ENCODE measurements at regions not wholly inside any gene's neighbourhood (a gene's known extent, or its start where the extent isn't known, plus 50 kb on each side); places are given as distances from the start of the nearest gene placed in this dataset.

DNA sequence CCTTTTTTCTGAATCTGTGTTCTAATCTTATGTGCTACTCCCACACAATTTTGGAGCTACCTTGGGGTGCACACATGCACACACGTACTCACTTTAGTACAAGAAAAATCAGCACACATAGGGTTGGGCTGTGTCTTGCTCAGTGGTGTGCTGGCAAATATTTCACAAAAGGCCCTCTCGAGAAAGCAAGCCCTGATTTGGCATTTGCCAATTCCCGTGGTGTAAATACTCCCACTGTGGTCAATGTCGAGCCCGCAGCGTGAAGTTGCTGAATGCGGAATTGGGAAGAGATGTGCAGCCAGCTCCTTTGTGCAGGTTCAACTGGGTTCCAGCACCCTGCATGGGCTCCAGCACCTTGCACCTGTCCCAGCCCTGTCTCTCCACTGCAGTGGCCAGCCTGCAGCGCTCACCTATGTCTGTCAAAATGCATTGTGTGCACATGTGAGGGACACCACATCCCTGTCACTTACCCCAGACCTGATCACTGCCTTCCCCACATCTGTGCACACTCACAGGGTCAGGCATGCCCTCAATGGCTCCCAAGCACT, 78.4 kb upstream of the WNT4 start:
- no peak for DNase-seq (ENCODE audit: low read depth in 3 of 3)

DNA sequence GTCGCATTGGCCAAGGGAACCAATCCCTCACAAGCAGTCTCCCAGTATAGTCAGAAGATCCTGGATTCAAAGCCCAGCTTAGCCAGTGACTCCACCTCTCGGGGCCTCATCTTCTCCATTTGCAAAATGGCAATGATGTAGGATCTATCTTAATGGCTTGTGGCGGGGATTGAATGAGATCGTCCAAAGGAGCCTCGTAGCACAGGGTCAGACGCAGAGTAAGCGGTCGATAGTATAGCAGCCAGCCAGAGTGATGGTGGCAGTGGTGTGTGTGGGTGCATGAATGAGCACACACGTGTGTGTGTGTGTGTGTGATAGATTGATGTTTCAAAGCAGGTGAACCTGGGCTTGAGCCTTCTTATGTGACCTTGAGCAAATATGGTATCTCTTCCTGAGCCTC, 79.8 kb upstream of the WNT4 start:
- DNase-seq (ENCODE audit: low read depth in 3 of 3) = no peak

DNA sequence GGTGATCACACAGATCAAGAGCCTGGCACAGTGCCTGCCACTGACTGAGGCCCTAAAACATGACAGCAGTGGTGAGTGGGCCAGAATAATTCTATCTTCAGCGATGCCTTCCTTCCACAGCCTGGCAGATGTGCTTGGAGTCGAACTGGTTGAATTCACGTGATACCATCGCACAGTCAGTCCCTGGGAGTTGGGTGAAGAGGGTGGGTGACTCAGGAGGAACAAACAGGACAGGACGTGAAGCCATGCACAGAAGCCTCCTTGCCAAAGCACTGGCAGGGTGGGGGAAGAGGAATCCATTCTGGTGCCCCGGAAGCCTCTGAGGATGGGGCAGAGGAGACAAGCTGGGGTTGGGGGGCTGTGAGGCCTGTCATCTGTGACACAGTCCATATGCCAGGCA, 80.3 kb upstream of the WNT4 start:
- DNase-seq (ENCODE audit: low read depth in 3 of 3) = no peak

DNA sequence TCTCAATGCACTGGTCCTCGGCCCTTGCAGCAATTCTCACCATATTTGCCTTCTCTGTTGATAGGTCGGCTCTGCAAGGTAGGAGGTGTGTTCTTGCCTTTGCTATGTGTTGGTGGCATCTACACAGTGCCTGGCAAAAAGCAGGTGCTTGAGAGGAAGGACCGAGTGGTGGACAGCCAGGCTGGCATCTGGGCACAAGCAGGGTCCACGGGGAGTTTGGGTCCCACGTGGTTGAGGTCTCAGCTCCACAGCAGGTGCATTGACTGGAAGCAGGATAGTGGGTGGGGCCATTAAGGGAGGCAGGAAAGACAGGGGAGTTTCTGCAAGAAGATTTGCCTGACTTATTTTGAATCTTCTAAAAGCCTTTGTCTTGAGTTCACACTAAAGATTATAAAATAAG, 81.2 kb upstream of the WNT4 start:
- no peak for DNase-seq (ENCODE audit: low read depth in 3 of 3)

DNA sequence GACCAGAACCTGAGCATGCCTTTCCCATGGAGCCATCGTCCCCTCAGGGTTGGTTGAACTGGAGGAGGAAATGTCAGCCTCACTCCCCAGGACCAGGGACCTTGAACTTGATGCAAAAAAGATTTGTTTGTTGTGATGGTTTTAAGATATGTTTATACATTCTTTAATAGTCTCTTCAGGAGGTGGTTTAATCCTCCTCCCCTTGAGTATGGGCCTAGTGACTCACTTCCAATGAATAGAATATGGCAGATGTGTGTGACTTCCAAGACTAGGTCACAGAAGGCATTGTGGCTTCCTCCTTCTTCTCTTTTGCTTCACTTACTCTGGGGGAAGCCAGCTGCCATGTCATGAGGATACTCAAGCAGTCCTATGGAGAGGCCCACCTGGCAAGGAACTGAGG, 81.7 kb upstream of the WNT4 start:
- no peak for DNase-seq (ENCODE audit: low read depth in 3 of 3)

DNA sequence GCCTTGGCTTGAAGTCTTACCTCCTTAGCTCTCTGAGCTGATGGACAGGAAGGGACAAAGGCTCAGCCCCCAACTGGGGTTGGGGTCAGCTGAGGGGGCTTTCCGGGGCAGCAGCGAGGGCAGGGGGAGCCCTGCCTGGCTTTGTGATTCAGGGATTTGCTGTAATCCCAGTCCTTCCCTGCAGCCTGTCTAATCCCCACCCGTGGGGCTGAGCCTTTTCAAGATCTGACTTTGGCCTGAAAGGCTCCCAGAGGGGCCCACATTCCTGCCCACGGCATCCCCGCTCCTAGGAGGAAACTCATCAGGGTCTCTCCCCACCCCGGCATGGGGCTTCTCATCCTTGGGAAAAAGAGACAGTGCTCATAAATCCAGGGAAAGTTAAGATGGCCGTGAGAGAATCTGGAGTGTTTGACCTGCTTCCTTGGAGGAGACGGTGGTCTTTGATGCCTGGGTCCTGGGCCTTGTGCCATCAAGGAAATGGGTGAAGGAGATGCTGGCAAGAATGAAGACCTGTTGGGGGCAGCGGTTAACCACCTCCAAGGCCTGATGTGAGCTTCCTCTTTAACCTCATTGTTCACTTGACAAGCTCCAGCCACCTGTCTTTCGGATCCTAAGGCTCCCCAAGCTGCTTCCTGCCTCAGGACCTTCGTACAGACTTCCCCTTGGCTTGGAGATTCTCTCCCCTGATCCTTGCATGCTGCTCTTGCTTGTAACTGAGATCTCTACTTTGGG, 83.1 kb upstream of the WNT4 start:
- DNase-seq (ENCODE audit: low read depth in 3 of 3) = no peak

DNA sequence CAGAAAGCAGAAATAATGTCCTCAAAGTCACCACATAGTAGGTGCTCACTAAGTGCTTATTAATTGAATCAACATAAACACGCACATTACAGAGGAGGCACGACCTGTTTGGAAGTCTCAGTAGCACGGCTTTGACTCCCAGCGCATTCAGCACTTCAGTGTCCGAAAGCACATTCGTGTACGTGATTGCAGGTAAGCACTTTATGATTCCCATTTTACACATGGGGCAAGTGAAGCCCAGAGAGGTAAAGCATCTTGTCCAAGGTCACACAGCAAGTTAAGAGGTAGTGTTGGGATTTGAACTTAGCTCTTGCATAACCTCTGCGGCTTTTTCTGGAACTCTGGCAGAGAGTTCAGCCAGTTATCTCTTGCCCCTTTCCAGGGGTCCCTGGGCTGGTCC, 85.2 kb upstream of the WNT4 start:
- no peak for DNase-seq (ENCODE audit: low read depth in 3 of 3)

DNA sequence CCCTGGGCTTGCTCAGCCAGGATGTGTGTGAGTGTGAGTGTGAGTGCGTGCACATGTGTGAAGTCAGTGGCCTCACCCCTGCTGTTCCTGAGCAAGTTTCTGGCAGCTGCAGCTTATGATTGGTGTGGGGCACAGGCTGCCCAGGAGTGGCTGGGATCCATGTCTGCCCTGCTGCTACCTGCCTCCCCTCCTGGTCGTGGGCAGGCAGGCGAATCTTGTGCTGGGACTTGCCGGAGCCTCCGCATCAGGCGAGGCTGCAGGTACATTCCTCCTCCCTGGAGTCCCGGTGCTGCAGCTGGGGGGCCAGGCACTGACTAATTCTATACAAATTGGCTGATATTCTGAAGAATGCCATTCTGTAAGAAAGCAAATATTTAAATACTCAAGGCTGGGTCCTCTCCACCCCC, 85.6 kb upstream of the WNT4 start:
- no peak for DNase-seq (ENCODE audit: low read depth in 3 of 3)

DNA sequence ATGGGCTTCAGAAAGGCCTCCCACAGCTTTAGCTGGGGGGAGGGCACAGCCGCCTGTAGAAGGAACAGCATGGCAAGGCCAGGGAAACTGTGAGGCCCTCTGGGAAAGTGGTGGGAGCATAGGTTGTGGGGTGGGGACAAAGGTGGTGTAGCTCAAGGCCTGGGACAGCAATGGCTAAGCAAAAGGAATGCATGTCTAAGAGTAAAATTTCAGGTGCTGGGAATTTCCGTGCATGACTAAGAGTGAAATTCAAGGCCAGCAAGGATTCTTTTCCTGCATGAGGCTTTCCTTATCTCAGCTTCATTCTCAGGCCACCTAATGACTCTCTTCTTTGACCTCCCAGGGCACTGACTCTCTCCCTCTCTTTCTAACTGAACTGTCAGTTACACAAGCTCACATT, 86.5 kb upstream of the WNT4 start:
- DNase-seq (ENCODE audit: low read depth in 3 of 3) = no peak

DNA sequence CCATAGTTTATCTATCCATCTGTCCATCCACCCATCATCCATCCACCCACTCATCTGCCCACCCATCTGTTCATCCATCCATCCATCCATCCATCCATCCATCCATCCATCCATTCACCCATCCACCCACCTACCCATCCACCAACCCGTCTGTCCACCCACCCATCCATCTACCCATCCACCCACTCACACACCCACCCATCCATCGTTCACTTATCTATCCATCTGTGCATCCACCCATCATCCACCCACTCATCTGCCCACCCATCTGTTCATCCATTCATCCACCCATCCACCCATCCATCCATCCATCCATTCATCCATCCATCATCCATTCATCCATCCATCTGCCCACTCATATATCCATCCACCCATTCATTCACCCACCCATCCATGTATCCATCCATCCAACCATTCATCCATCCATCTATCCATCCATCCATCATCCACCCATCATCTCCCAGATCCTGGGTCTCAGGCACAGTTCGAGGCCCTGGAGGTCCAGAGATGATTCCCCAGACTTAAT, 88.2 kb upstream of the WNT4 start:
- DNase-seq (ENCODE audit: low read depth in 3 of 3) = no peak

DNA sequence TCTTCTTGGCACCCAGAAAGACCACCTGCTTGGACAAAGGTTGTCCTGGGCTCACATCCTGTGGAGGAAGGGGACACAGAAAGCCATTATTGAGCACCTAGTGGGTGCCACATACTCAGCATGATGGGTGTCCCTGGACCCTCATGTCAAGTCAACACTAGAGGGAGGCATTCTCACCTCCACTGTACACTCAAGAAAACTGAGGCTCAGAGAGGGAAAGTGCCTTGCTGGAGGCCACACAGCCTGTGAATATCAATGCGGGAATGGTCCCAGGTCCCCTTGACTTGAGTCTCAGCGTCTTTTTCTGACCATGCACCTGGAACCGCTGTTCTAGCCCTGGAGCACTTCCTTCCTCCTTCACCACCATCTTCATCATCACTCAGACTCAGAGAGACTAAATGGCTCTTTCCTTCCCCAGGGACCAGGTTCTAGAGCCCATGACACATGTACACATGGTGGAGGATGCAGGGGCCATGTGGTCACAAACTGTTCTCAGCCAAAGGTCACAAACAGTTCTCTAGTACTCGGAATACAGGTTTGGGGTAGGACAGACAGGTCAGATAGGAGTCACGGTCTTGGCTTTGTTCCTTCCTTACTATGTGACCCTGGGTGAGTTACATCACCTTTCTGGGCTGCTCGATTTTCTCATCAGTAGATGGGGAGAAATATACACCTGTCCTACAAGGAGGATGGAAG, 89.2 kb upstream of the WNT4 start:
- DNase-seq (ENCODE audit: low read depth in 3 of 3) = no peak

DNA sequence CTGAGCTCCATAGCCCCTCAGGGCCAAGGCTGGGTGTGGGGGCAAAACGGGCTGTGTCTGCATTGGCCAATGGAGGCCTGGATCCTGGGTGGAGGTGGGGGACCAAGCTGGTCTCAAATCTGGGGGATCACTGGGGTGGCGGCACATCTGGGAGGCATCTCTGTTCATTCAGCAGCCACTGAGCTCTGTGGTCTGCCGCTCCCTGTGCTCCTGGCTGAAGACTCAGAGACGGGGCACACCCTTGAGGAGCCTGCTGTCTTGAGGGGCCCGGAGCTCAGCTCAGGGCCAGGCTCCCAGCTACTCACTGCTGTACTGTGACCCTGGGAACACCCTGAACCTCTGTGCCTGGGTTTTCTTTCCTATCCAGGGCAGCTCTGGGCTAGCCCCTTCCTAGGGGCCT, 90.3 kb upstream of the WNT4 start:
- no peak for DNase-seq (ENCODE audit: low read depth in 3 of 3)

DNA sequence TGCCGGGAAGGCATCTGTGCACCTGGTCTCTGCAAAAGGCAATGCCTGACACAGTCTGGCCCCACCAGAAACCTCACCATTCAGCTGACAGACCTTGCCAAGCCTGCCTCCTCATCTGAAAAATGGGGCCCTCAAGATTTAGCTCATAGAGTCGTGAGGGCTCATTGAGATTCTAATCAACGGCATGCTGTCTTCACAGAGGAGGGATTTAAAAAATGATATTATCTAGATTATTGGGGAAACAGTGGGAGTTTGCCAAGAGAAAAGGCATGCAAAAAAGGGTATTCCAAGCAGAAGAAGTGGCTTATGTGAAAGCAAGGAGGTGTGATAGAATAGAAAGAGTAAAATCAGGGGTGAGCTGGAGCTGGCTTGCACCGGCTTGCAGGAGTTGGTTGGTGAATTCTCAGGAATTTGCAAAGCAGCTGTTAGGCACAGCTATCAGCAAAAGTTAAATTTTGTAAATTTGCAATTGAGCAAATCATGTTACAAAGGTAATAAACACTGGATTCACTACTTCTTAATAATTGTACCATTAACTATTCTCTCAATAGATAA, 91.7 kb upstream of the WNT4 start:
- DNase-seq (ENCODE audit: low read depth in 3 of 3) = no peak

DNA sequence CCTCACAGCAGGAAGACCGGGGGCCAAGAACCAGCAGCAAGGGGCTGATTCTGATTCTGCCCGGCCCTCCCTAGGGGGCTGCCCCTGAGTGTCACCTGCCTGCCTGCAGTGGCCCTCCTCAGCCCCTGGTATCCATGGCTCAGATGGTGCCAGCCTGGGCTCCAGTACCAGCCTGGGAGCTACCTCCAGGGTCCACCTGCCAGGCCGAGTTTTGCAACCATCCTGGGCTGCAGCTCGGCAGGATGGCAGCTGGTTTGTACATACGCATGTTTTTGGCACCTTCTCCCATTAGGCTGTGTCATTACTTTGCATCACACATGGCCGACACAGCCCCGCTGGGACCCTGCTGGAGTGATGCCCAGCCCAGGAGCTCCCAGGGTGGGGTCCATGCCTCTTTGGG, 93.3 kb upstream of the WNT4 start:
- DNase-seq (ENCODE audit: low read depth in 3 of 3) = no peak

DNA sequence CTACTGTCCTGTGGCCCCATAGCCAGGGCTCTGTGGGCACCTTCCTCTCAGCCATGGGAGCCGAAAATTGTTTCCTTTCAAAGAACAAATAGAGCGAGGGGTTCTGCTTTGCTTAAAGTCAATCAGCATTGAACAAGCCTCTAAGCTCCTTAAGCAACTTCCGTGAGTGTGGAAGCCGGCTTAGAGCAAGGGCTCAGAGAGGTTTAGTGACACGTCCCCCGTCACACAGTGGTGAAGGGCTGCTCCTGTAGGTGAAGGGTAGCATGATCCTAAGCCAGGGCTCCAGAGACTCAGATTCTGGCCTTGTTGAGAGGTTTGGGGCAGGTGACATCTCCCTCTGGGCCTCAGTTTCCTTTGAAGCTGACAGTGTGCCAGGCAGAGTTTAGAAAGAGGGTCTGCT, 94.0 kb upstream of the WNT4 start:
- DNase-seq (ENCODE audit: low read depth in 3 of 3) = no peak

DNA sequence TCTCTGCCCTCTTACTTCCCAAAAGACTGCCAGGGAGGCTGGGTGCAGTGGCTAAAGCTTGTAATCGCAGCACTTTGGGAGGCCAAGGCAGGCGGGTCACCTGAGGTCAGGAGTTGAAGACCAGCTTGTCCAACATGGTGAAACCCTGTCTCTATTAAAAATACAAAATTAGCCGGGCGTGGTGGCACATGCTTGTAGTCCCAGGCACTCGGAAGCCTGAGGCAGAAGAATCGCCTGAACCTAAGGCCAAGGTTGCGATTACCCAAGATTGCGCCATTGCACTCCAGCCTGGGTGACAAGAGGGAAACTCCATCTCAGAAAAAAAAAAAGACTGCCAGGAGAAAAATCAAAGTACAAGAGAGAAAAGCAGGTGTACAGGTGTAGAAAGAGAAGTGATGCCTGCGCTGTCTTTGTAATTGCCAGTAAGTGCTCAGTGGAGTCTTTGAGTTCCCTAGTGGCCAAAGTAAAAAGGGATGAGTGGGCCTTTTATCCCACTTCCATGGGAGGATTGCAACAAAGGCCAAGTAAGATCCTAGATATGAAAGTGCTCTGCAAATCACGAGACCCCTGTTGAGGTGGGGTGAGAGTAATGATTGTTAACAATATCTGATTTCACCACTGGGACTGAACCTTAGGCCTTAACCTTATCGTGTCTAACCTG, 94.7 kb upstream of the WNT4 start:
- DNase-seq (ENCODE audit: low read depth in 3 of 3) = no peak

DNA sequence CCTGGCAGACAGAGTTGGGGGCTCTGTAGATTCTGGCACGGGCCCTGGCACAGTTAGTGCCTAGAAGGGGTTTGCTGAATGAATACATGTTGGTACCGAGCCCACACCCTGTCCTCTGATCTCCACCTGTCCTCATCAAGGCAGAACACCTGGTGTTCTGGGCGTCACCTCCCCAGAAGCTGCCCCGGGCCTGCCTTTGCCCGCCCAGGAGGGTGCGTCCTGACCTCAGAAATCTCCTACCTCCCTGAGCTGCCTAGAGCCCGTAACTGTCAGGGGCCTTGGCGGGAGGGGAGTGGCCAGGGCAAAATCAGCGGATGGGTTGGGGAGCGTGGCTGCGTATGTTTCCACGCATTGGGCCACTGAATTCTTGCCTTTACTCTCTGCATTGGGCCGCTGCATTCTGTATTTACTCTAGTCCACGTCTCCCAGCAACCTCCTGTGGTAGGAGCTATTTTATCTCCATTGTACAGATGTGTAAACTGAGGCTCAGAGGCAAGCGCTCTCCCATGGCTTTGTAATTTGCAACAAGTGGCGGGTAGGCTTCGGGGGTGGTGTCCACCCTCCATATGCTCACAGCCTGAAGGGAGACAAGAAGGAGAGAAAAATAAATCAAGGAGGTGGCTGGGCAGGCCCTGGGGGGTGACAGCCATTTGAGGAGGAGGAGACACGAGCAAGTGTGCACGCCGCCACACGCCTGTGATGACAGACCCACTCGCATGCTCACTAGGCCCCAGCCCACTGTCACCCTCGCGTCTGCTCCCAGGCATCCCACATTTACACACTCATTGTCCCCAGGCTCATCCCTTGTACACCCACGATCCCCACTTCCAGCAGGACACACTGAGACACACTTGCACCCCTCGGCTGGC, 95.7 kb upstream of the WNT4 start:
- no peak for DNase-seq (ENCODE audit: low read depth in 3 of 3)

DNA sequence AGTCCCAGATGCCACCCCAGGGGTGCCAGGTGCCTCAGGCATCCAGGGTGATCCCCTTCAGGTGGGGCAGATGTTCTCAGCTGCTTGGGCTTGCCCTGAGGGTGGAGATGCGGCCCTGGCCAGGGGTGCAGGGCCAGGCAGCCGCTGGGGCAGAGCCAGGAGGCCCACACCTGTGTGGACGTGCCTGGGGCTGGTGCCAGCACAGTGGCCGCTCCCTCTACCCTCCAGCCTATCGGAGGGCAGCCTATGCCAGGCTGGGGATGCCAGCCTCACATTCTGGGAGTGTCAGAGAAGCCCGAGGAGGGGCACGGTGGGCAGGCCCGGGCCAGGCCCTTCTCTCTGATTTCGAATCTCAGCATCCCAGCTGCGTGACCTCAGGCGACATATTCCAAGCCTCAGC, 96.5 kb upstream of the WNT4 start:
- no peak for DNase-seq (ENCODE audit: low read depth in 3 of 3)

DNA sequence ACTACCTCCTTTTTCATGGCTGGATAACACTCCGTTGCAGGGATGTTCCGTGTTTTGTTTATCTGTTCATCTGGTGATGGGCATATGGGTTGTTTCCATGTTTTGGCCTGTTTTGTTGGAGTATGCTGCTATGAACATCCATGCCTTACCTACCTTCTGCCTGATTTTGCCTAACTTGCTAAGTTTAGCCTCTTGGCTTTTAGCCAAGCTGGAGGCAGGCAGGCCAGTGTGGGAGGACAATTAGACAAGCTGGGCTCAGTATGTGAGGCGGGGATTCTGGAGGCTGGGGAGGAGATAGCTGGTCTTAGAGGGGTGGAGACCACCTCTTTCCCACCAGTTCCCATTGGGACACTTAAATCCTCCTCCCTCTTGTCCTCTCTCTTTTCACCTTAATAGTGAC, 98.4 kb upstream of the WNT4 start:
- no peak for DNase-seq (ENCODE audit: low read depth in 3 of 3)

DNA sequence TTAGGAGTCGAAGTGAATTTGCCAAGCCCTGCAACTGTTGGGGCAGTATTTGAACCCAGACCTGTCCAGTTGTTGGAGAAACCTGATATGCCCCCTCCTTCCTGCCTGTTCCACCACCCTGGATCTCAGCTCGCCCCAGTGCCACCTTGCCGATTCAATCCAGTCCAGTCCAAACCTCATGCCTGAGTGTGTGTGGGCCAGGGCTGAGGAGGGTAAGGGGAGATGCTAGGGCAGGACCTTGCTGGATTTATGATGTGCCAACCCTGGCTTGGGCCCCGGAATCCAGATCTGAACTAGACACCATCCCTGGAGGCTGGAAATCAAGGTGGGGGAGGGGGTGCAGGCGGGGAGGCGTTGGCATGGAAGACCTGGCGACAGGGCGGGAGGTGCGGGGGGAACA, 98.9 kb upstream of the WNT4 start:
- no peak for DNase-seq (ENCODE audit: low read depth in 3 of 3)

DNA sequence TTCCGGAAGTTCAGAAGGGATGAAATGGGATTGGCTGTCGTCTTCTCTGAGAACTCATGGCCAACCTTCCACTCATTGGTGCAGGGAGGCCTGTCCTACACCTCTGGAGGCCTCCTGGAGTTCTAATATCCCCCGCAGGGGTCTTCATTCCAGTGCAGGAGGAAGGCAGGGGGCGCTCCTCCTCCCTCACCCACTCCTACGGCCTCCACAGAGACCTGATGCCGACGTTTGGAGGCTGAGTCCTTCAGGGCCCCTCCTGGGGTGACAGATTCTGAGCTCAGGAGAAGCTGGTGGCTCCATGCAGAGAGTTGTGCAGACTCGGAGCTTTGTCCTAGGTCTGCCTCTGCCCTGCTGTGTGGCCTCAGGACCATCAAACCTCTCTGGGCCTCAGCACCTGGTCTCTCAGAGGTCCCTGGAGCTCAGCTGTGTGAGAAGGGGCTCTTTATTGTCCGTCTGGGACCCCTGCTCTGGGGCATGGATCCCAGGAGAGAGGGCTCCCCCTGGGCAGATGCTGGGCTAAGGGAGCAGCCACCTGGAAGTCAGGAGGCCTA, 102.3 kb upstream of the WNT4 start:
- DNase-seq (ENCODE audit: low read depth in 3 of 3) = no peak
